WTC11 (cell line): ENCODE measurements at regions not wholly inside any gene's neighbourhood (a gene's known extent, or its start where the extent isn't known, plus 50 kb on each side); places are given as distances from the start of the nearest gene placed in this dataset.

Experiments used
- ATAC-seq: fragments of 200-7000 bp; cut with Tn5 transposase; 2 replicates; pipeline ENCODE4 v1.10.0; 2021; ENCODE audit warnings: mild to moderate bottlenecking, moderate library complexity
- CTCF ChIA-PET: fragments of 300-600 bp; sonication (Branson Sonifier 250); formaldehyde crosslinking; loops from one replicate; lab custom pipeline; 2021; ENCODE audit warnings: antibody characterized with exemption; lab: Charles Lee
- POLR2A ChIA-PET: fragments of 350-600 bp; sonication (Branson Sonifier 250); formaldehyde crosslinking; loops from one replicate; lab custom pipeline; 2021; ENCODE audit warnings: antibody characterized with exemption; lab: Charles Lee
- DNase-seq: peaks from one replicate; pipeline ENCODE4 v3.0.0; 2021; ENCODE audit warnings: low spot score
- H3K27ac Mint-ChIP-seq: 2 replicates; pipeline ENCODE4 v1.8.0; 2021; ENCODE audit warnings: mixed read lengths
- H3K27me3 Mint-ChIP-seq: 2 replicates; pipeline ENCODE4 v1.8.0; 2021; ENCODE audit warnings: low read depth, mild to moderate bottlenecking, moderate library complexity, mixed read lengths
- H3K36me3 Mint-ChIP-seq: 2 replicates; pipeline ENCODE4 v1.8.0; 2021; ENCODE audit warnings: mixed read lengths
- H3K4me1 Mint-ChIP-seq: 2 replicates; pipeline ENCODE4 v1.8.0; 2022; ENCODE audit warnings: mixed read lengths
- H3K4me3 Mint-ChIP-seq: 2 replicates; pipeline ENCODE4 v1.8.0; 2021; ENCODE audit warnings: mild to moderate bottlenecking, moderate library complexity, mixed read lengths
- H3K9me3 Mint-ChIP-seq: 2 replicates; pipeline ENCODE4 v1.8.0; 2021; ENCODE audit warnings: mixed read lengths
- CBFB ChIP-seq: sonication (generic); formaldehyde crosslinking; IDR thresholded peaks from 2 replicates; pipeline ENCODE4 v1.8.1; 2022; ENCODE audit warnings: mild to moderate bottlenecking, low read depth, missing genetic modification reagents
- ELF4 ChIP-seq: sonication (generic); formaldehyde crosslinking; IDR thresholded peaks from 2 replicates; pipeline ENCODE4 v1.8.1; 2022; ENCODE audit warnings: low read depth, mild to moderate bottlenecking, moderate library complexity, missing genetic modification reagents
- EMX1 ChIP-seq: fragments of 250-450 bp; sonication (Bioruptor Pico); IDR thresholded peaks from 2 replicates; pipeline ENCODE4 v1.8.0; 2021; ENCODE audit warnings: mild to moderate bottlenecking
- FOXJ3 ChIP-seq: sonication (generic); formaldehyde crosslinking; IDR thresholded peaks from 2 replicates; pipeline ENCODE4 v1.9.0; 2021; ENCODE audit warnings: missing genetic modification reagents, mild to moderate bottlenecking, borderline replicate concordance
- JUN ChIP-seq: sonication (generic); formaldehyde crosslinking; IDR thresholded peaks from 2 replicates; pipeline ENCODE4 v1.8.0; 2023; ENCODE audit warnings: mild to moderate bottlenecking, missing genetic modification reagents
- MLX ChIP-seq: sonication (generic); formaldehyde crosslinking; IDR thresholded peaks from 2 replicates; pipeline ENCODE4 v1.8.1; 2023; ENCODE audit warnings: mild to moderate bottlenecking, missing genetic modification reagents, moderate library complexity
- NFYB ChIP-seq: sonication (generic); formaldehyde crosslinking; conservative IDR thresholded peaks from 2 replicates; pipeline ENCODE4 v1.8.0; 2022; ENCODE audit warnings: low read depth, missing genetic modification reagents
- OVOL2 ChIP-seq: fragments of 250-450 bp; sonication (Bioruptor Pico); IDR thresholded peaks from 2 replicates; pipeline ENCODE4 v1.9.0; 2021; ENCODE audit warnings: mild to moderate bottlenecking, borderline replicate concordance
- SMAD3 ChIP-seq: sonication (generic); formaldehyde crosslinking; IDR thresholded peaks from 2 replicates; pipeline ENCODE4 v1.8.0; 2022; ENCODE audit warnings: missing genetic modification reagents, mild to moderate bottlenecking, borderline replicate concordance
- SP1 ChIP-seq: sonication (generic); formaldehyde crosslinking; conservative IDR thresholded peaks from 2 replicates; pipeline ENCODE4 v1.8.1; 2022; ENCODE audit warnings: missing genetic modification reagents
- STAT6 ChIP-seq: sonication (generic); formaldehyde crosslinking; conservative IDR thresholded peaks from 2 replicates; pipeline ENCODE4 v1.8.1; 2023; ENCODE audit warnings: mild to moderate bottlenecking, low read depth, missing genetic modification reagents, moderate library complexity
- TP53 ChIP-seq: sonication (generic); formaldehyde crosslinking; IDR thresholded peaks from 2 replicates; pipeline ENCODE4 v1.8.1; 2023; ENCODE audit warnings: mild to moderate bottlenecking, missing genetic modification reagents
- ZBTB43 ChIP-seq: sonication (generic); formaldehyde crosslinking; IDR thresholded peaks from 2 replicates; pipeline ENCODE4 v1.8.1; 2023; ENCODE audit warnings: mild to moderate bottlenecking, missing genetic modification reagents
- ZNF138 ChIP-seq: sonication (generic); formaldehyde crosslinking; conservative IDR thresholded peaks from 2 replicates; pipeline ENCODE4 v1.8.1; 2022; ENCODE audit warnings: mild to moderate bottlenecking, moderate library complexity, missing genetic modification reagents
- ZNF317 ChIP-seq: sonication (generic); formaldehyde crosslinking; IDR thresholded peaks from 2 replicates; pipeline ENCODE4 v1.8.1; 2023; ENCODE audit warnings: low read depth, mild to moderate bottlenecking, moderate library complexity, missing genetic modification reagents, borderline replicate concordance
- ZNF396 ChIP-seq: fragments of 250-450 bp; sonication (Bioruptor Pico); IDR thresholded peaks from 2 replicates; pipeline ENCODE4 v1.8.0; 2021; ENCODE audit warnings: mild to moderate bottlenecking, moderate library complexity, borderline replicate concordance
- TF ChIP-seq, protein P1 (sequence below): sonication (generic); formaldehyde crosslinking; IDR thresholded peaks from 2 replicates; pipeline ENCODE4 v1.8.0; 2022; ENCODE audit warnings: mild to moderate bottlenecking, missing genetic modification reagents
- TF ChIP-seq, protein P2 (sequence below): sonication (generic); formaldehyde crosslinking; IDR thresholded peaks from 2 replicates; pipeline ENCODE4 v1.8.0; 2023; ENCODE audit warnings: missing genetic modification reagents
- TF ChIP-seq, protein P3 (sequence below): sonication (generic); formaldehyde crosslinking; IDR thresholded peaks from 2 replicates; pipeline ENCODE4 v1.8.0; 2023; ENCODE audit warnings: mild to moderate bottlenecking, missing genetic modification reagents
- TF ChIP-seq, protein P4 (sequence below): sonication (generic); formaldehyde crosslinking; IDR thresholded peaks from 2 replicates; pipeline ENCODE4 v1.8.1; 2023; ENCODE audit warnings: mild to moderate bottlenecking, missing genetic modification reagents, moderate library complexity

GRCh38 chr21:19321688-19322087 is 918.1 kb upstream of the TMPRSS15 start (continued):
- no peak for TF ChIP-seq STAT6 (CRISPR knock-in tag)
- TF ChIP-seq ZNF317 (CRISPR knock-in tag) = no peak
- no peak for TF ChIP-seq ZNF396 (CRISPR knock-in tag)
- TF ChIP-seq, all 79 proteins: peak for 0

- Mint-ChIP-seq H3K36me3 (peaks cover under 1% of the 10 kb centered on the region), H3K27ac (no peak overlapping the region), H3K9me3 (peaks cover 5% of the 10 kb centered on the region), H3K4me3 (no peak overlapping the region), H3K27me3 (no peaks in the 10 kb centered on the region), H3K4me1 (peaks cover 16% of the 10 kb centered on the region)
- no peak for ATAC-seq
- DNase-seq = no peak
- TF ChIP-seq OVOL2 (CRISPR knock-in tag) (no peak), NFYB (CRISPR knock-in tag) (no peak), EMX1 (CRISPR knock-in tag) (no peak), JUN (no peak), SP1 (CRISPR knock-in tag) (no peak), CBFB (CRISPR knock-in tag) (no peak), ZNF317 (CRISPR knock-in tag) (no peak), MLX (CRISPR knock-in tag) (no peak), TP53 (CRISPR knock-in tag) (no peak), STAT6 (CRISPR knock-in tag) (no peak), ZBTB43 (CRISPR knock-in tag) (no peak), ZNF138 (CRISPR knock-in tag) (no peak), ELF4 (CRISPR knock-in tag) (no peak), SMAD3 (CRISPR knock-in tag) (no peak), FOXJ3 (CRISPR knock-in tag) (no peak)
- TF ChIP-seq, protein P1, sequence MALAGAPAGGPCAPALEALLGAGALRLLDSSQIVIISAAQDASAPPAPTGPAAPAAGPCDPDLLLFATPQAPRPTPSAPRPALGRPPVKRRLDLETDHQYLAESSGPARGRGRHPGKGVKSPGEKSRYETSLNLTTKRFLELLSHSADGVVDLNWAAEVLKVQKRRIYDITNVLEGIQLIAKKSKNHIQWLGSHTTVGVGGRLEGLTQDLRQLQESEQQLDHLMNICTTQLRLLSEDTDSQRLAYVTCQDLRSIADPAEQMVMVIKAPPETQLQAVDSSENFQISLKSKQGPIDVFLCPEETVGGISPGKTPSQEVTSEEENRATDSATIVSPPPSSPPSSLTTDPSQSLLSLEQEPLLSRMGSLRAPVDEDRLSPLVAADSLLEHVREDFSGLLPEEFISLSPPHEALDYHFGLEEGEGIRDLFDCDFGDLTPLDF = no peak
- TF ChIP-seq, protein P2, sequence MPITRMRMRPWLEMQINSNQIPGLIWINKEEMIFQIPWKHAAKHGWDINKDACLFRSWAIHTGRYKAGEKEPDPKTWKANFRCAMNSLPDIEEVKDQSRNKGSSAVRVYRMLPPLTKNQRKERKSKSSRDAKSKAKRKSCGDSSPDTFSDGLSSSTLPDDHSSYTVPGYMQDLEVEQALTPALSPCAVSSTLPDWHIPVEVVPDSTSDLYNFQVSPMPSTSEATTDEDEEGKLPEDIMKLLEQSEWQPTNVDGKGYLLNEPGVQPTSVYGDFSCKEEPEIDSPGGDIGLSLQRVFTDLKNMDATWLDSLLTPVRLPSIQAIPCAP (CRISPR knock-in tag) = no peak
- TF ChIP-seq, protein P3, sequence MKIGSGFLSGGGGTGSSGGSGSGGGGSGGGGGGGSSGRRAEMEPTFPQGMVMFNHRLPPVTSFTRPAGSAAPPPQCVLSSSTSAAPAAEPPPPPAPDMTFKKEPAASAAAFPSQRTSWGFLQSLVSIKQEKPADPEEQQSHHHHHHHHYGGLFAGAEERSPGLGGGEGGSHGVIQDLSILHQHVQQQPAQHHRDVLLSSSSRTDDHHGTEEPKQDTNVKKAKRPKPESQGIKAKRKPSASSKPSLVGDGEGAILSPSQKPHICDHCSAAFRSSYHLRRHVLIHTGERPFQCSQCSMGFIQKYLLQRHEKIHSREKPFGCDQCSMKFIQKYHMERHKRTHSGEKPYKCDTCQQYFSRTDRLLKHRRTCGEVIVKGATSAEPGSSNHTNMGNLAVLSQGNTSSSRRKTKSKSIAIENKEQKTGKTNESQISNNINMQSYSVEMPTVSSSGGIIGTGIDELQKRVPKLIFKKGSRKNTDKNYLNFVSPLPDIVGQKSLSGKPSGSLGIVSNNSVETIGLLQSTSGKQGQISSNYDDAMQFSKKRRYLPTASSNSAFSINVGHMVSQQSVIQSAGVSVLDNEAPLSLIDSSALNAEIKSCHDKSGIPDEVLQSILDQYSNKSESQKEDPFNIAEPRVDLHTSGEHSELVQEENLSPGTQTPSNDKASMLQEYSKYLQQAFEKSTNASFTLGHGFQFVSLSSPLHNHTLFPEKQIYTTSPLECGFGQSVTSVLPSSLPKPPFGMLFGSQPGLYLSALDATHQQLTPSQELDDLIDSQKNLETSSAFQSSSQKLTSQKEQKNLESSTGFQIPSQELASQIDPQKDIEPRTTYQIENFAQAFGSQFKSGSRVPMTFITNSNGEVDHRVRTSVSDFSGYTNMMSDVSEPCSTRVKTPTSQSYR = no peak
- TF ChIP-seq, protein P4, sequence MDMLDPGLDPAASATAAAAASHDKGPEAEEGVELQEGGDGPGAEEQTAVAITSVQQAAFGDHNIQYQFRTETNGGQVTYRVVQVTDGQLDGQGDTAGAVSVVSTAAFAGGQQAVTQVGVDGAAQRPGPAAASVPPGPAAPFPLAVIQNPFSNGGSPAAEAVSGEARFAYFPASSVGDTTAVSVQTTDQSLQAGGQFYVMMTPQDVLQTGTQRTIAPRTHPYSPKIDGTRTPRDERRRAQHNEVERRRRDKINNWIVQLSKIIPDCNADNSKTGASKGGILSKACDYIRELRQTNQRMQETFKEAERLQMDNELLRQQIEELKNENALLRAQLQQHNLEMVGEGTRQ (CRISPR knock-in tag) = no peak
- ChIA-PET CTCF (interaction anchor here (1.3 kb wide), 1 partner anchor 371 kb away, joined by 4 read pairs; no protein-coding TSS in a partner anchor), POLR2A (interaction anchor here (0.6 kb wide), 1 partner anchor 1459 kb away, joined by 3 read pairs; no protein-coding TSS in a partner anchor)
These were observed 918.8 kb upstream of the TMPRSS15 start for GRCh38 chr21:19322360-19322759.
